ENCODE measurements at regions not wholly inside any gene's neighbourhood (a gene's known extent, or its start where the extent isn't known, plus 50 kb on each side); places are given as distances from the start of the nearest gene placed in this dataset.

GRCh38 chr17:71330099-71330375, 790.8 kb upstream of the SOX9 start:
- DNase-seq (ENCODE audit: low spot score): no peak

GRCh38 chr17:71331754-71332325, 789.0 kb upstream of the SOX9 start:
- Histone ChIP-seq H3K4me3 (ENCODE audit: low read depth in 1 of 3, low read length in 3 of 3) (no peak overlapping the region), H3K27me3 (ENCODE audit: control insufficient read depth in 4 of 4, insufficient read depth in 4 of 4, low read length in 3 of 4) (peaks cover 0 to 3% (median 0%) of the 10 kb centered on the region in 4 donors), H3K4me1 (ENCODE audit: control insufficient read depth in 4 of 4, insufficient read depth in 4 of 4, low read length in 3 of 4) (no peaks in the 10 kb centered on the region), H3K9ac (ENCODE audit: low read depth in 1 of 2, low read length in 2 of 2) (no peak overlapping the region), H3K27ac (ENCODE audit: low read depth in 1 of 2, low read length in 2 of 2) (no peak overlapping the region), H3K36me3 (ENCODE audit: control insufficient read depth in 4 of 4, insufficient read depth in 3 of 4, low read depth in 1 of 4, low read length in 3 of 4) (no peaks in the 10 kb centered on the region), H3K9me3 (ENCODE audit: control insufficient read depth in 4 of 4, low read length in 3 of 4) (no peaks in the 10 kb centered on the region)
- 80% methylated on average over 5 of the region's 5 CpGs for WGBS
- TF ChIP-seq MAX (IDR thresholded peaks at IDR 0.05): no peak
- no peak for TF ChIP-seq EGR1 (IDR thresholded peaks at IDR 0.05; ENCODE audit: low read depth in 2 of 2)
- no peak for TF ChIP-seq RXRA (IDR thresholded peaks at IDR 0.05)
- TF ChIP-seq NR2F2 (IDR thresholded peaks at IDR 0.05): no peak
- TF ChIP-seq FOXA2 (IDR thresholded peaks at IDR 0.05): no peak
- no peak for TF ChIP-seq RAD21 (IDR thresholded peaks at IDR 0.05)
- no peak for TF ChIP-seq TAF1 (conservative IDR thresholded peaks at IDR 0.05)
- no peak for TF ChIP-seq FOXA1 (IDR thresholded peaks at IDR 0.05)
- no peak for TF ChIP-seq YY1 (IDR thresholded peaks at IDR 0.05)
- no peak for TF ChIP-seq HNF4G (IDR thresholded peaks at IDR 0.05)
- TF ChIP-seq ATF3 (IDR thresholded peaks at IDR 0.05): no peak
- DNase-seq (ENCODE audit: low spot score): no peak

More at GRCh38 chr17:71330099-71330375, 790.8 kb upstream of the SOX9 start:
- TF ChIP-seq MAX (IDR thresholded peaks at IDR 0.05) (no peak), YY1 (IDR thresholded peaks at IDR 0.05) (no peak), REST (IDR thresholded peaks at IDR 0.05) (no peak), RAD21 (IDR thresholded peaks at IDR 0.05) (no peak), EGR1 (IDR thresholded peaks at IDR 0.05; ENCODE audit: low read depth in 2 of 2) (no peak), TAF1 (conservative IDR thresholded peaks at IDR 0.05) (no peak), ZBTB33 (IDR thresholded peaks at IDR 0.05) (no peak)
- H3K4me1 ChIP-seq (ENCODE audit: control insufficient read depth in 4 of 4, insufficient read depth in 4 of 4, low read length in 3 of 4): no peaks in the 10 kb centered on the region
- H3K4me3 ChIP-seq (ENCODE audit: low read depth in 1 of 3, low read length in 3 of 3): no peak overlapping the region
- no peaks in the 10 kb centered on the region for H3K9me3 ChIP-seq (ENCODE audit: control insufficient read depth in 4 of 4, low read length in 3 of 4)
- no peaks in the 10 kb centered on the region for H3K36me3 ChIP-seq (ENCODE audit: control insufficient read depth in 4 of 4, insufficient read depth in 3 of 4, low read depth in 1 of 4, low read length in 3 of 4)
- no peak overlapping the region for H3K9ac ChIP-seq (ENCODE audit: low read depth in 1 of 2, low read length in 2 of 2)
- no peaks in the 10 kb centered on the region for H3K27me3 ChIP-seq (ENCODE audit: control insufficient read depth in 4 of 4, insufficient read depth in 4 of 4, low read length in 3 of 4)
- no peak overlapping the region for H3K27ac ChIP-seq (ENCODE audit: low read depth in 1 of 2, low read length in 2 of 2)
- WGBS: 70% methylated on average over 2 of the region's 2 CpGs

Data from liver (tissue), 7 donors.